Right lobe of liver (tissue), 6 donors: ENCODE measurements at regions not wholly inside any gene's neighbourhood (a gene's known extent, or its start where the extent isn't known, plus 50 kb on each side); places are given as distances from the start of the nearest gene placed in this dataset.

ENCODE experiments used
- ATAC-seq, 4 donors: fragments of 200-7000 bp; cut with Tn5 transposase; one replicate each; pipeline ENCODE4 v1.9.1; 2020; ENCODE audit warnings: mild to moderate bottlenecking in 4 of 4, moderate library complexity in 4 of 4
- DNase-seq, 3 donors: peaks; one replicate each; pipeline ENCODE4 v3.0.0-alpha.2; 2020
- H3K27ac ChIP-seq, 3 donors: fragments of 200-600 bp; one replicate each; pipeline ENCODE4 v1.8.0; 2022
- H3K27me3 ChIP-seq, 2 donors: fragments of 200-600 bp; one replicate each; pipeline ENCODE4 v1.8.0; 2022
- H3K36me3 ChIP-seq, 4 donors: fragments of 200-600 bp; sonication (generic) in 1 of 4; one replicate each; pipeline versions ENCODE4 v1.5.1 to v1.8.0; 2017 to 2022; ENCODE audit warnings: control low read depth in 1 of 4
- H3K4me1 ChIP-seq, 4 donors: fragments of 200-600 bp; sonication (generic) in 1 of 4; one replicate each; pipeline versions ENCODE4 v1.5.1 to v1.8.0; 2017 to 2022; ENCODE audit warnings: control low read depth in 1 of 4
- H3K4me3 ChIP-seq, 3 donors: fragments of 200-600 bp; one replicate each; pipeline ENCODE4 v1.8.0; 2022
- H3K9me3 ChIP-seq, 4 donors: fragments of 200-600 bp; sonication (generic) in 1 of 4; one replicate each; pipeline versions ENCODE4 v1.5.1 to v1.8.0; 2017 to 2022; ENCODE audit warnings: control low read depth in 1 of 4
- CTCF ChIP-seq, 4 donors: fragments of 200-600 bp in 3 of 4; fragments of 450-650 bp in 1 of 4; IDR thresholded peaks; one replicate each; pipeline versions ENCODE4 v1.5.1 to v1.8.0; 2016 to 2022; ENCODE audit warnings: antibody characterized with exemption in 4 of 4, mild to moderate bottlenecking in 2 of 4
- POLR2A ChIP-seq: fragments of 450-650 bp; IDR thresholded peaks from one replicate; pipeline ENCODE4 v1.6.1; 2017; ENCODE audit warnings: antibody characterized with exemption, mild to moderate bottlenecking
- WGBS: methylation state at CpG from one replicate; pipeline ENCODE4 v1.1.6; 2018; ENCODE audit warnings: low coverage, low lambda C conversion rate; ENCODE audit not compliant: insufficient coverage; ENCODE audit errors: missing lambda C conversion rate; 5-methylcytosine and 5-hydroxymethylcytosine counted together
- intact Hi-C, 2 donors: fragments of 100-400 bp; cut with DNase I; formaldehyde crosslinking; loops; one replicate each; pipeline versions ENCODE4 v1.11.2 to v1.14.1; 2022
- donor health status: DM: no; HTN: yes; CAD: no.
- donor health status: DM: no; HTN: no; CAD: no.
- donor health status: DM: no; HTN: no; CAD: no.
- donor health status: DM: no; HTN: yes; CAD: no.
- donor health status: DM: no; HTN: yes; CAD: no.

GRCh38 chr22:47859881-47860525 is 1097.6 kb downstream of the TBC1D22A start:
- 48% methylated on average over 7 of the region's 7 CpGs for WGBS
- no peak for TF ChIP-seq CTCF (IDR thresholded peaks at IDR 0.05)
- TF ChIP-seq POLR2A, result no peak
- no peak overlapping the region for H3K27ac ChIP-seq
- intact Hi-C loops, result no loop called here
- no peaks in the 10 kb centered on the region for H3K9me3 ChIP-seq
- H3K36me3 ChIP-seq, result no peaks in the 10 kb centered on the region
- no peaks in the 10 kb centered on the region for H3K4me1 ChIP-seq
- no peaks in the 10 kb centered on the region for H3K27me3 ChIP-seq
- DNase-seq (no peak), ATAC-seq (no peak)
- H3K4me3 ChIP-seq, result no peak overlapping the region

GRCh38 chr22:47858773-47859306 is 1096.4 kb downstream of the TBC1D22A start:
- intact Hi-C loops, result no loop called here
- no peak overlapping the region for H3K27ac ChIP-seq
- no peak overlapping the region for H3K4me3 ChIP-seq
- H3K4me1 ChIP-seq, result no peaks in the 10 kb centered on the region
- no peaks in the 10 kb centered on the region for H3K9me3 ChIP-seq
- TF ChIP-seq POLR2A (no peak), CTCF (IDR thresholded peaks at IDR 0.05) (no peak)
- no peaks in the 10 kb centered on the region for H3K27me3 ChIP-seq
- DNase-seq (no peak), ATAC-seq (no peak)
- H3K36me3 ChIP-seq, result no peaks in the 10 kb centered on the region

GRCh38 chr22:47854680-47855079 is 1092.2 kb downstream of the TBC1D22A start:
- H3K9me3 ChIP-seq, result no peaks in the 10 kb centered on the region
- 32% methylated on average over 3 of the region's 4 CpGs for WGBS

DNA sequence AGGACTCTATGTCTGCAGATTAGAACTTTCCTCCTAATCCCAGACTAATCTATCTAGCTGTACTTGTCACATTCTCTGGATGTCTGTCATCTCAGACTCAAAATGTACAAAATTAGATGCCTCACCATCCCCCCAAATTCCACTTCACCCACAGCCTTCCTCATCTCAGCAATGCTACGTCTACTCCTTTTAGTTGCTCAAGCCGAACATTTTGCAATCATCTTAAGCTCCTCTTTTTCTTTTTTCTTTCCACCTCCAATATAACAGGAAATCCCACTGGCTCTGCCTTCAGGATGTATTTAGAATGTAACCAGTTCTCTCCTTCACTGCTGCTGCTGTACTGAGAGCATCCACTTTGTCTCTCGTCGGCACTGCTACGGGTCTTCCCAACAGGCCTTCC is 1091.8 kb downstream of the TBC1D22A start:
- no peaks in the 10 kb centered on the region for H3K36me3 ChIP-seq
- intact Hi-C loops, result no loop called here
- H3K4me3 ChIP-seq, result no peak overlapping the region
- no peak overlapping the region for H3K27ac ChIP-seq
- TF ChIP-seq CTCF (IDR thresholded peaks at IDR 0.05), result no peak
- no peak for TF ChIP-seq POLR2A
- no peak for DNase-seq
- no peaks in the 10 kb centered on the region for H3K27me3 ChIP-seq
- 74% methylated on average over 5 of the region's 5 CpGs for WGBS
- no peaks in the 10 kb centered on the region for H3K4me1 ChIP-seq
- no peak for ATAC-seq
- no peaks in the 10 kb centered on the region for H3K9me3 ChIP-seq

More at GRCh38 chr22:47854680-47855079, 1092.2 kb downstream of the TBC1D22A start:
- no peak overlapping the region for H3K4me3 ChIP-seq
- intact Hi-C loops, result no loop called here
- ATAC-seq, result no peak
- H3K27me3 ChIP-seq, result no peaks in the 10 kb centered on the region
- no peaks in the 10 kb centered on the region for H3K36me3 ChIP-seq
- H3K4me1 ChIP-seq, result no peaks in the 10 kb centered on the region
- no peak overlapping the region for H3K27ac ChIP-seq
- TF ChIP-seq CTCF (IDR thresholded peaks at IDR 0.05), result no peak
- no peak for TF ChIP-seq POLR2A
- no peak for DNase-seq
